ENCODE measurements at regions not wholly inside any gene's neighbourhood (a gene's known extent, or its start where the extent isn't known, plus 50 kb on each side); places are given as distances from the start of the nearest gene placed in this dataset.

DNA sequence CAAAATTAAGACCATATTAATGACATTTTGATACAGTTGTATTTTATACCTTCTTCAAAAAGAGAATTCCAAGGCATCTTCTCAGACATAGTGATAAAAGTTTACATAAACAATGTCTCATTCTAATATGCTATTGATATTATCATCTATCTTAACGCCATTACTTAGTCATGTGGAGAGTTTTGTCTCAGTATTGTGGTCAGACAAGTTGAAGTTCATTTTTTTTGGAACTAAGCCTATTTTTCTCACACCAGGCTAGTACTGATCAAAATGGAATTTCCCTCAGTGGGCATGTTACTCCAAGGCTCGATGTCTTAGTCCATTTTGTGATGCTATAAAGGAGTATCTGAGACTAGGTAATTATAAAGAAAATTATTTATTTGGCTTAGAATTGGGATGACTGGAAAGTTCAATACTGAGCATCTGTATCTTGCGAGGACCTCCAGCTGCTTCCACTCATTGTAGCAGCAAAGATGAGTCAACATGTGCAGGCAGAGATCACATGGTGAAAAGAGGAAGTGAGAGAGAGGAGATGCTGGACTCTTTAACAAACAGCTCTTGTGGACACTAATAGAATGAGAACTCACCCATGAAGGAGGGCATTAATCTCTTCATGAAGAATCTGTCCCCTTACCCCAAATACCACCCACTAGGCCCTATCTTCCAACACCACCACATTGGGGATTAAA, 825.5 kb upstream of the MANEA start:
- DNase-seq (ENCODE audit: low read depth): no peak
- TF ChIP-seq, protein P1, sequence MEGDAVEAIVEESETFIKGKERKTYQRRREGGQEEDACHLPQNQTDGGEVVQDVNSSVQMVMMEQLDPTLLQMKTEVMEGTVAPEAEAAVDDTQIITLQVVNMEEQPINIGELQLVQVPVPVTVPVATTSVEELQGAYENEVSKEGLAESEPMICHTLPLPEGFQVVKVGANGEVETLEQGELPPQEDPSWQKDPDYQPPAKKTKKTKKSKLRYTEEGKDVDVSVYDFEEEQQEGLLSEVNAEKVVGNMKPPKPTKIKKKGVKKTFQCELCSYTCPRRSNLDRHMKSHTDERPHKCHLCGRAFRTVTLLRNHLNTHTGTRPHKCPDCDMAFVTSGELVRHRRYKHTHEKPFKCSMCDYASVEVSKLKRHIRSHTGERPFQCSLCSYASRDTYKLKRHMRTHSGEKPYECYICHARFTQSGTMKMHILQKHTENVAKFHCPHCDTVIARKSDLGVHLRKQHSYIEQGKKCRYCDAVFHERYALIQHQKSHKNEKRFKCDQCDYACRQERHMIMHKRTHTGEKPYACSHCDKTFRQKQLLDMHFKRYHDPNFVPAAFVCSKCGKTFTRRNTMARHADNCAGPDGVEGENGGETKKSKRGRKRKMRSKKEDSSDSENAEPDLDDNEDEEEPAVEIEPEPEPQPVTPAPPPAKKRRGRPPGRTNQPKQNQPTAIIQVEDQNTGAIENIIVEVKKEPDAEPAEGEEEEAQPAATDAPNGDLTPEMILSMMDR (IDR thresholded peaks at IDR 0.05; ENCODE audit: insufficient read depth, low read length): no peak
- H3K4me3 ChIP-seq (ENCODE audit: low read depth, low read length): no peak overlapping the region

DNA sequence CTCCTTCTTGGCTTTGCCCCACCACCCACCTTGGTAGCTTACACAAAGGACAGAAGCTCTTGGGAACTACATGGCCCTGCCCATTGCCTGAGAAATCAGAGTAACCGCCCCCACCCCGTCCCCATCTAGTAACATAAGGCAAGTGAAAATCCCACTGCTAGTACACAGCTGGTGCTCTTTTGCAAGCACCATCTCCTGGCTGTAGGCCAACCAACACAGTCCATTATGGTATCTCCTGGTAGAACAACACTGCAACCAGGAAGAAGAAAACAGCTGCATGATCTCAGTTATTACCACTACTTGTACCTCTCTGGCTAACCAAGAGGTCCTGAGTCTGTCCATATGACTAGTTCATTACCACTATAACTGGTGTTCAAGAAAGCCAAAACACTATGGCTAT, 841.1 kb upstream of the MANEA start:
- no peak for DNase-seq (ENCODE audit: low read depth)

DNA sequence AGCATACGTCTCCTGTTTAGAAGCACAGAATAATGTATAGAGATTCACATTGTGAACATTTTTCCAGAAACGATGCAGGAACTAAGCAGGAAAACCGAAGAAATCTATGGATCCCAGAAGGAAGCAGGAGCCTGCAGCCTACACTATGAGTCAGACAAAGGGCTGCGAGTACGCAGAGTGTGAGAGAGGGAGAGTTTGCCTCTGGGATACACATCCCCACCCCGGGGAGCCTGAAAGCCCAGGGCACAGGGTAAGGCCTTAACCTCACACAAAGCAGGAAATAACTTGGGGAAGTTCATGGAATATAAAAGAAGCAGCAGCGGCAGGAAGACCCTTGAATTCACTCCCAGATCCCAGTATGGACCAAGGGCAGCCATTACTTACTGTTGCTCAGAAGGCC, 842.1 kb upstream of the MANEA start:
- TF ChIP-seq, protein P1 (IDR thresholded peaks at IDR 0.05; ENCODE audit: insufficient read depth, low read length): no peak
- H3K4me3 ChIP-seq (ENCODE audit: low read depth, low read length): no peak overlapping the region
- DNase-seq (ENCODE audit: low read depth): no peak

More for the DNA sequence above, 841.1 kb upstream of the MANEA start:
- no peak overlapping the region for H3K4me3 ChIP-seq (ENCODE audit: low read depth, low read length)
- TF ChIP-seq, protein P1 (IDR thresholded peaks at IDR 0.05; ENCODE audit: insufficient read depth, low read length): no peak

DNA sequence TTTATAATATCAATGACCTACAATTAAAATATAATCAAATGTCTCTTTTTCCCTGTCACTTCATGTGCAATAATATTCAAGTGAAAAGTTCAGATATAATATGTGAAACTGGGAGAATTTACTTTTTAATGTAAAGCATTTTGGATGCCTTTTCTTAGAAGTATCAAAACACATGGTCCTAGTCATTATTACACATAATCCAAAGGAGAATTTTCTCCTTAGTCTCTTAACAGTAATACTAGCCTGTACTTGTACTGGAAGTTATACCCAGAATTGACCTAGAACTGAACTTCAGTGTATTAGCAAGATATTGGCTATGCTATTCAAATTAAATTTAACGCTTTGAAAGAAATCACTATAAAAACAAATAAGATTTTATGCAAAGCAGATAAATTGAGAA, 842.6 kb upstream of the MANEA start:
- DNase-seq (ENCODE audit: low read depth): no peak
- TF ChIP-seq, protein P1 (IDR thresholded peaks at IDR 0.05; ENCODE audit: insufficient read depth, low read length): no peak
- no peak overlapping the region for H3K4me3 ChIP-seq (ENCODE audit: low read depth, low read length)

DNA sequence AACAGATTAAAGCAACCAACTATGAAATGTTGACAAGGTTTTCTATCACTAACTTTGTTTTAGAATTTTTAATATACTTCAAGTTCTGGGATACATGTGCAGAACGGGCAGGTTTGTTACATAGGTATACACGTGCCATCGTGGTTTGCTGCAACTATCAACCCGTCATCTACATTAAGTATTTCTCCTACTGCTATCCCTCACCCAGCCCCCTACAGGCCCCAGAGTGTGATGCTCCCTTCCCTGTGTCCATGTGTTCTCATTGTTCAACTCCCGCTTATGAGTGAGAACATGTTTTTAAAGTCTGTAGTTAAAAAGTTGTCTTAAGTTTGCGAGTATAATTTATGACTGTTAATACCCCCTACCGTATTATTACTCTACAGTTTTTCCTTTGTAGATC, 844.3 kb upstream of the MANEA start:
- TF ChIP-seq, protein P1 (IDR thresholded peaks at IDR 0.05; ENCODE audit: insufficient read depth, low read length): no peak
- no peak for DNase-seq (ENCODE audit: low read depth)
- no peak overlapping the region for H3K4me3 ChIP-seq (ENCODE audit: low read depth, low read length)

DNA sequence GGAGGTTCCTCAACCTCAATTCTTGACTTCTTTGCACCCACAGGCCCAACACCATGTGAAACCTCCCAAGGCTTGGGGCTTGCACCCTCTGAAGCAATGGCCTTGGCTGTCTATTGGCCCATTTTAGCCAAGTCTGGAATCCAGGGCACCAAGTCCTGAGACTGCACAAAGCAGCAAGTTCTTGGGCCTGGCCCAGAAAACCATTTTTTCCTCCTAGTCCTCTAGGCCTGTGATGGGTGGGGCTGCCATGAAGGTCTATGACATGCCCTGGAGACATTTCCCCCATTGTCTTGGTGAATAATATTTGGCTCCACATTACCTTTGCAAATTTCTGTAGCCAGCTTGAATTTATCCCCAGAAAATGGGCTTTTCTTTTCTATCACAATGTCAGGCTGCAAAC, 849.6 kb upstream of the MANEA start:
- no peak for DNase-seq (ENCODE audit: low read depth)
- TF ChIP-seq, protein P1 (IDR thresholded peaks at IDR 0.05; ENCODE audit: insufficient read depth, low read length): no peak

DNA sequence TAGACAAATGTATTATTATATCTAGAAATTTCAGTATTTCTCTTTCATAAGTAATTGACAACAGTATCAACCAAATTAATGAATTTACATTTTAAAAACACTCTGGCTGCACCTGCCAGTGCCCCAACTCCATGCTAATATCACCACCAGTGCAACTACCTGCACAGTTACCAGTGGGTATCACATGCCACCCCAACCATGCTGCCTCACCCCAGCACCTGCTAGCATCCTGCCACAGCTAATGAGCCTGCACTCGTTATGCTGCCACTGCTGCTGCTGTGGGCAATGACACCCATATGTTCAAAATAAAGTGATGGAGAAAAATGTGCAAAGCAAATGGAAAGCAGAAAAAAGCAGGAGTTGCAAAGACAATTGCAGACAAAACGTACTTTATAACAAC, 855.9 kb upstream of the MANEA start:
- no peak overlapping the region for H3K4me3 ChIP-seq (ENCODE audit: low read depth, low read length)
- TF ChIP-seq, protein P1 (IDR thresholded peaks at IDR 0.05; ENCODE audit: insufficient read depth, low read length): no peak
- DNase-seq (ENCODE audit: low read depth): no peak

More for the DNA sequence above, 849.6 kb upstream of the MANEA start:
- no peak overlapping the region for H3K4me3 ChIP-seq (ENCODE audit: low read depth, low read length)

Measured in fibroblast of the aortic adventitia (primary cell).